GM19438 (cell line): ENCODE measurements at regions not wholly inside any gene's neighbourhood (a gene's known extent, or its start where the extent isn't known, plus 50 kb on each side); places are given as distances from the start of the nearest gene placed in this dataset.

Experiments used
- ATAC-seq: cut with Tn5 transposase; IDR thresholded peaks from one replicate; pipeline ENCODE4 v1.9.1; 2021; ENCODE audit warnings: low read depth; ENCODE audit not compliant: unreplicated experiment

DNA sequence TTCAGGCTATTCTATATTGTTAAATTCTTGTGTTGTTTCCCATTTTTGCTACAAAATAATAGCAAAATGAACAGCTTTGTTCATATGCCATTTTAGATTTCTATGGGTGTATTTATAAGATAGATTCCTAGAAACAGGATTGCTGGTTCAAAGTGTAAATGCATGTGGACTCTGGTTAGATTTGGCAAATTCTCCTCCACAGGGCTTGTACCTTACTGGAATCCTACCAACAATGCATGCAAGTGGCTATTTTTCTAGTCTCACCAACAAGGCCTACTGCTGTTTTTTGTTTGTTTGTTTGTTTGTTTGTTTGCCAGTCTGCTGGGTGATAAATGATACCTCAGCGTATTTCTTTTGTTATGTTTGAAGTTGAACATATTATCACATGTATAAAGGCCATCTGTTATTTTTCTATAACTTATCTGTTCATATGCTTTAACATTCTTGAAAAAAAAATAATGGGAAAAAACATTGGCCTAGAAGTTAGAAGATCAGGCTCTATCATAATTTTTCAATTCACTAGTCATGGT, 87.1 kb upstream of the AHR start:
- ATAC-seq = no peak

DNA sequence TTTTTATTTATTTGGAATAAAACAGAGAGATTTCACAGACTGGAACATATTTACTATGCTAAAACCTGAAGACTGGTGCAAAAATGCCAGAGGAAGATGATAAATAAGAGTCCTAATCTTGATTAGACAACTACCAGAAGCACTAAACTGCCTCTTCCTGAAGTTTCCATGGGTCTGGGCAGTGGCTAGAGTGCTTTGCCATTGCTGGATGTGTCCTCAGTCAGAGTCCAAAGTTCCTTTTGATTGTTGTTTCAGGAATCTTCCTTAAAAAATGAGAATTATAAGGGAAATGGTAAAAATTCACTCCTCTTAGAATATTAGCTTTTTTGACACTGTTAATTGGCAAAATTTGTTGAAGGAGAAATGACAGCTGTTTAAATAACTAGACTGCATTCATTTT, 86.3 kb upstream of the AHR start:
- no peak for ATAC-seq

DNA sequence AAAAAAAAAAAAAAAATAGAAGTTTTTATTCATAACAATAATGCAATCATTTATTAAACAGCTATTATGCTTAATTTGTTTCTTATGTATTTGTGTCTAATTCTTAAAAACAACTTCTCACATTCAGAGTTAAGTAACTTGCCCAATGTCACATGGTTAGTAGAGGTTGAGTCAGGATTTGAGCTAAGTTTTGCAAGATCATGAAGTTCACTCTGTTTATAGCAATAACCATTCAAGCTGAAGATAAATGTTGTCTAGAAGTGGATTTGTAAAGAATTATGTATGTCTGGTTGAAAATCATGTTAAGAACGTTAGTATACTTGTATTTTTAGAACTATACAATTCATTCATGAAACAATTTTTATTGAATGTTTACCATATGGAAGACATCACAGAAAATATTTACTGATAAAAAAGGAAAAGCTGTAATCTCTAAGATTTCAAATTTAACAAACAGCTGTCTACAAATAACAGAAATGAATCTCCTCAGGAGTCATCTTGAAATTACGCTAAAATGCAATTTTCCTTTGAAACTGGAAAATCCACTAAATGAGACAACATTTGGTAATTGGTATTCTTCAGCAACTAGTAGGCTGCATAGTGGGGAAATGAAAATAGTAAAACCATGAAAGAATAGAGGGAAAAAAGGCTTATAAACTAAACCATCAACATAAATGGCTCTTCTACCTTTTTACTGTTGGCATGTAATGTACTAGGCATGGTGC, 70.5 kb upstream of the AHR start:
- ATAC-seq = no peak

DNA sequence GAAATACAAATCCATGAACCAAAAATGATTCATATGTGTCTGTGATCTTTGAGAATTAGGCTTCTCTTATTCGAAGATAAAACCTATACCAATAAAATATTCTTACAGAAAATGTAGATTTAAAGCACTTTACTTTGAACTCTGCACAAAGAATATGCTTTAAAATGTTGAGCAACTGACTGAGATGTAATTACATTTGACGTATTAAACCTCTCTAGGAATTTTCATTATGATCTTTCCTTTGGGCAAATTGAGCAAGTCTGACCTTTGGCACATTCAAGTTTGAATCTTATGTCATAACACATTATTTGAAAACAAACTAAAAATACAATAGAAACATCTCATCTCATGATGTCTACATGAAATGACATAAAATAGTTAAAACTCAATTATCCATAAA, 69.2 kb upstream of the AHR start:
- ATAC-seq = no peak

DNA sequence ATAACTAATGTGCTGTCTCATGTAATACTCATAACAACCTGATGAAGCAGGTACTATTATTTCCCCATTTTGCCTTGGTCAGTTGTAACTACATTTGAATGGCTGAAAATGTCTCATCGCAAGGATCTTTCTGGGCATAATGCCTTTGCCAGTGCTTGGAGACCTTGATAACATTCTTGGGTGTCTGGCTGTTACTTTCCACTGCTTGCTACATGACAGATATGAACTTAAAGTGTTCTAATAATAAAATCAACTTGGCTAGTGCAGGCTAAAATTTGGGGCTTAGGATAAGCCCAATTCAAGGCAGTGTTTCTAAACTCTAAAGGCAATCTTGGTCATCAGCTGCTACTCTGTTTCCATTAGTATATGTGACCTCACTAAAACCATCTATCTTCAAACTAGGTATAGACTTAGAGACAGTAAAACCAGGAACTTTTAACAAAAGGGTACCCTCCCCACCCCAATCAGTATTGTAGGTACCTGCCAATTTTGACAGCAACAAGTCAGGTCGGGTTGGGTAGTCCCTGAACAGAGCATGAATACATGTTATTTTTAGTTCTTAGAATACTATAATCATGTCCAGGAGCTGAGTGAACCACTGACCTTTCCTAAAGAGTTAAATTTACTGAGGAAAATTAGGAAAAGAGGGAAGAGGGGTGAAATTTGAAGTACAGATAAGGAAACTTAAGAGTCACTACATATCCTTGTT, 68.2 kb upstream of the AHR start:
- no peak for ATAC-seq

DNA sequence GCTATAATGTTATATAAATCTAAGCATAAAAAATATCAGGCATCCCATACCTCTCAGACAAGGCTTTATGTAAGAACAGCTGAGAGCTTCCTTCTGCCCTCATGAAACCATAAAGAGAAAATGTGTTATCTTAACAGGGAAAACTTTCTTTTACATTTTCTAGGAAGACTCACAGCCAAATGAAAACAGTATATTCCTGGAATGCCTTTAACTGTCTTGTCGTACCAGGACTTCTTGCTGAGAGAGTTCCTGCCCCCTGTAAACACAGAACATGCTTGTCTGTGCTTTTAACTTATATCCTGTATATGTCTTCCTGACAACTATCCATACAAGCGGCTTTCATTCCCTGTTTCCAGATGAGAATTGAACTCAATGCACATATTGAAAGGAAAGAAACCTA, 64.8 kb upstream of the AHR start:
- no peak for ATAC-seq

DNA sequence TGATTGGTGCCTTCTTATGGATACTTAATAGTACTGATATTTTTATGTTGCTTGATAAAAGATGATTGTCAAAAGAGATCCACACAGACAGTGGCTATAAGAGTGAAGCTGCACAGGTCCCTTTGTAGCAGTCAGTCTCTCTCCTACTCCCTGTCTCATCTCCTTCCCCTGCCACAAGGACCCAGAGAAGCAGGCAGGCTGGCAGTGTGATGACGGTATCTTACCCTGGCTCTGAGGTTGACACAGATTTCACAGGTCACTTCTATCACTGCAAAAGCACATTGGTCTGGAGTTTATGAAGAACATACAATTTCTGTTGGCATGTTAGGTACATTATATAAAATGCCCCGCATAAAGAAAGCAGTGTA, 64.4 kb upstream of the AHR start:
- peak; percentile 53 for ATAC-seq

DNA sequence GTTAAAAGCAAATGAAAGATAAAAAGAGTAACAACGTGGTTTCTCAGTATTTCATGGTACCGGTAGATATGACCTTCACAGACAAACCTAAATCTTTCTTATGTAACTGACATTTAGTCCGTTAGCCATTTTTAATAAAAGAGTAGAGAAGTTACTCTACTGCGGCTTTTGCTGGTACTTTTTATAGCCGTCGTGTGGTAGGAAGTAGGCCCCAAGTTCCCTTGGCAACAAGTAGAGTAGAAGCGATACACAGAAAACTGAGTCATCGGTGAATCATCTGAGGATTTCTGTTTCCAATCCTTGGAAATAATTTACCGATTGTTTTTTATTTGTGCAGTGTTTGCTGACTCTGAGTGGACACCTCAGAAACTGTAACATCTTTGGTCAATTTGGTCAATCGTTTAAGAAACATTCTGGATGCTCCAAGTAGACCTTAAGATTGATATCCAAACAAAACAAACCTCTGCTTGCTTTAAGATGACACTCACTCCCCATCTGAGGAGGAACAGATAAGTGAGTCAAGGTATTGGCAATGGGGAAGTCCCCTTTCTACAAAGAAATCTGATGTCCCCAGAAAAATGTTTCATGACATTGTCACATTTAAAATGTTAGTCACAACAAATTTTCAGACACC, 63.9 kb upstream of the AHR start:
- peak; percentile 98 for ATAC-seq

DNA sequence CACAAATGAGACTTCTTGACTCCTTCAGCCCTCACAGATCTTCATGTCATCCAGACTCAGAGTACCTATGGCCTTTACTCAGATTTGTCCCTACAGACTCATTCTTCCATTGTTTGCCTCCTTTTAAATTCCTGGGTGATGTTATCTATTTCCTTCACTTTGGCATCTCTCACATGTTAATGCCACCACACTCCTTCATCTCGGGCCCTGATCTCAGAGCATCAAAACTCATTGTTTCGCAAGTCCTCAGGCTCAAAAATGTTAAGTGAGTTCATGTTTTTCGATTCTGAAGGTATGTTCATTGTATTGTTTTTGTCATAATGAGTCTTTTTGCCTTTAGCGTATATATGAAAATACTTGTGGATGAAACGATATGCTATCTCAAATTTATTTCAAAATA, 62.3 kb upstream of the AHR start:
- no peak for ATAC-seq

DNA sequence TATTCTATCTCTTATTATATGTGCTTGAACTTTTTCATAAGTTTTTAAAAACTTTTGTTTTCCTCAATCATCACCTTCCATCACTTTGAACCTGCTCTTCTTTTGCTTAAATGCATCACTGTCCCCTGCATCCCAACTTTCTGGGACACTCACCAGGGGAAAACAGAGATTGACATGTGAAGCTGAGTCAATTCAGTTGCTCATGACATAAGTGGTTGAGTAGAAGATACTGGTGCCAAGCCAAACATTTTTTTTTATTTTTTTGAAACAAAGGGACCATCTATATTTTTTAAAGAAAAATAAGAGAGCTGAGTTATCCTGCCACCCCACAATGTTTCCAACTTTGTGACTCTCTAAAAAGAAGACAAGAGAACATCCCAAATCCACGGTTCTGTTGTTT, 61.8 kb upstream of the AHR start:
- ATAC-seq = no peak

DNA sequence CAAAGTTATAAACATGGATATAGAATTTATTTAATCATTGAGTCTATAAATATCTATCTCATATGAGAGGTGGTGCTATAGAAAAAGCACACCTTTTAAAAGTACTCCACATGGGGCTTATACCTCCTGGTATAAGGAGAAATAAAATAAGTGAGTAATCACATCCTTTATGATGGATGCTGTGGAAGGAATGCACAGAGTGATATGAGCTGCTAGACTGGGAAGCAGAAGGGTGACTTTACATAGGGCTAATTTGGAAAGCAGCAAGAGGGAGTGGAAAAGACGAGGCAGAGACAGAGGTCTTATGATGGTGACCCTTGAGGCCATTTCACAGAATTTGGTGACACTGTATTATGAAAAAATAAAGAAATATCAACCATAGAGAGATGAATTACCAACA, 59.4 kb upstream of the AHR start:
- ATAC-seq = no peak

DNA sequence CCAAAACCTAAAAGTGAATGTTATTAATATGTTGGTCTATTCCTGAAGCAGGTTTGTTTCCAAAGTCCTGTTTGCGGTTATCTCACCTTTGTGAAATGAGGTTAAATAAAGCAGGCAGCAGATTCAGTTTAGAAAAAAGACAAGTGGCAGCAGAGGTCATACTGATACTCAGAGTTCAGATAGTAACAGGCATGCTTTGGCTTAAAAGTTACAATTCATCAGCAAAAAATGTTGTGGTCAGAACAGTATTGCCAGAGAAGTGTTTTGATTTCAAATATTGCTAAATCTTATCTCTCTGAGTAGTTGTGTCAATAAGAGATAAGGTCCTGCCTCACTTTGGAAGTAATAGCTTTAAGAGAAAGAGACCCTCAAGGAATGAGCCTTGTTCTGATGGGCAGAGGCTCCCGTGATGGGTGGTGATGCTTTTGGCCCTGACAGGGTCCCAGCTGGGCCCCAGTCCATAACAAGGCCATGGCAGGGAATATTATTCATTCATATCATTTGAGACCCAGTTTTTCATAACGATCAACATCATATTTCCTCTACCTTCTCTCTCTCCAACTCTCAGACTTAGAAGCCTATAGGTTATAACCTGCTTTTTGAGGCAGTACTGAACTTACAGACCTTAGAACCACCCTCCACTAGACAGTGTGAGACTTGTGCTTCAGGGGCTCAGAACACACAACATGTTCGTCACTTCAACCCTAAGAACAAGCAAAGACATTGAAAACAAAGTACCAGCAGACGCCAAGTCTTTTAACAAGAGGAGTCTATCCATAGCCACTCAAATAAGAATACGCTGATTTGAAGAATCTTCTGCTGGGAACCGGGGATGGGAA, 58.5 kb upstream of the AHR start:
- ATAC-seq = no peak

DNA sequence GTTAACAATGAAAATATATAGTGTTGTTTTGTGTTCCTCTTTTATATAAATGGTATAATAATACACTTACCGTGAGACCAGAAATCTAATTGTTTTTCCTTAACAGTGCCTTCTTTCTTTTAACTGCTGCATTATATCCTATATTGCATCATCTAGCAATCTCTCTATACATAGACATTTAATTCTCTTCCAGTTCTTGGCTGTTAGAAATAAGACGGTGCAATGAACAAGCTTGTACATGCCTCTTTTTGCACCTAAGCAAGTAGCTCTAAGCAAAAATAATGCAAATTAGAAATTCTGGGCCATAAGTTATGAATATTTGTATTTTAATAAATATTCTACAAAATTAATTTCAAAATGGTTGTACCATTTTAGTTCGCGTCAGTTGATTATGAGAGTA, 55.9 kb upstream of the AHR start:
- no peak for ATAC-seq

DNA sequence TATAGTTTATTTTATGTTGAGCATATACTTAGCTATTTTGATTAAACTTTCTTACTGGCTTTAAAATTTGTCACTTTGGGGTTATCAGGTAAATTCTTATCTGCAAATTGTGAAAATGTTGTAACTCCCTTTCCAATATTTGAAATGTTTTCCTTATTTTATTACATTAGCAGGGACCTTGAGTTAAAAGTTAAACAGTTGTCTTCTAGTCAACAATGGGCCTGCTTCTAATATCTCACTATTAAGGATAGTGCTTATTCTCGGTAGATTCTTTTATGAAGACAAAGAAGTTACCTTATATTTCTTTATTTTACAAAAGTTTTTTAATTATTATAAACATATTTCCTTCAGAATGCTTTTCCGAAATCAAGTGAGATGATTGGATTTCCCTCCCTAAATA, 53.7 kb upstream of the AHR start:
- ATAC-seq = no peak

DNA sequence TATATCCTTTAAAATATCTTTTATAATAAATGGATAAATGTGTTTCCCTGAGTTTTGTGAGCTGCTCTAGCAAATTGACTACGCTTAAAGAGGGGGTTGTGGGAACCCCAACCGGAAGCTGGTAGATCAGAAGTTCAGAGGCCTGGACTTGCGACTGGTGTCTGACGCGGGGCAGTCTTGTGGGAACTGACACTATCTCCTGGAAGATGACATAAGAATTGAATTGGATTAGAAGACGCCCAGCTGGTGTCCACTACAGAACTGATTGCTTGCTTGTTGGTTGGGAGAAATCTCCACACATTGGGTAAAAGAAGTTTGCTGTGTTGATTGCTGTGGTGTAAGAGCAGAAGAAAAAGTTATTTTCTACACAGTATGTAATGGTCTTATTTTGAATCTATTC, 51.1 kb upstream of the AHR start:
- ATAC-seq = no peak

DNA sequence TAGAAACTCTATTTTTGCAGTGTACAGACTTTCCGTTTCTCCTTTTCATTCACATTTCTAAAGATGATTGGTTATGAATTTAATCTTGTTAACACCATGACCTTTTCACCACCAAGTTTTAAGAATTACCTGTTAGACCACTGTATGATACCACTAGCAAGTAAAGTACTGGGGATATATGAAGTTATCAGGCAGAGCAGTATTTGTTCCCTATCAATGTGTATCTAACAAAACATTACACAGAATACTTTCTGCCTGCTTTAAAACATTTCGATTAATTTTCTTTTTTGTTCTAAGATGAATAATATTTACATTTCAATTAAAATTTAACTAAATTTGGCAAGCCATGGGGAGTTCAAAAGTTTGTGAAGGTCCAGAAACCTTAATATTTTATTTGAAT, 49.9 kb upstream of the AHR start:
- ATAC-seq = no peak
